GM19468 (cell line): ENCODE measurements at regions not wholly inside any gene's neighbourhood (a gene's known extent, or its start where the extent isn't known, plus 50 kb on each side); places are given as distances from the start of the nearest gene placed in this dataset.

Experiments
- ATAC-seq: cut with Tn5 transposase; IDR thresholded peaks from one replicate; pipeline ENCODE4 v1.9.1; 2021; ENCODE audit warnings: mild to moderate bottlenecking, moderate library complexity, moderate number of reproducible peaks; ENCODE audit not compliant: unreplicated experiment; ENCODE audit errors: extremely low read depth

GRCh38 chr1:4033713-4034112 lies 133.6 kb upstream of the C1orf174 start:
- ATAC-seq = no peak

GRCh38 chr1:4034318-4034887 lies 134.3 kb upstream of the C1orf174 start:
- no peak for ATAC-seq

- no peak for ATAC-seq
These were observed 144.9 kb upstream of the C1orf174 start for GRCh38 chr1:4044967-4045366.

GRCh38 chr1:4045397-4046010 lies 145.4 kb upstream of the C1orf174 start:
- ATAC-seq = no peak

- ATAC-seq = no peak
These were observed 146.9 kb upstream of the C1orf174 start for GRCh38 chr1:4046836-4047461.

- ATAC-seq = no peak
These were observed 147.6 kb upstream of the C1orf174 start for GRCh38 chr1:4047666-4048065.

- ATAC-seq = no peak
These were observed 148.0 kb upstream of the C1orf174 start for GRCh38 chr1:4048076-4048475.

GRCh38 chr1:4048921-4049320 lies 148.8 kb upstream of the C1orf174 start:
- ATAC-seq = no peak

GRCh38 chr1:4050998-4051397 lies 150.9 kb upstream of the C1orf174 start:
- no peak for ATAC-seq

GRCh38 chr1:4052657-4053056 lies 152.6 kb upstream of the C1orf174 start:
- ATAC-seq = no peak

- no peak for ATAC-seq
These were observed 153.2 kb upstream of the C1orf174 start for GRCh38 chr1:4053160-4053748.

- no peak for ATAC-seq
These were observed 153.7 kb upstream of the C1orf174 start for GRCh38 chr1:4053774-4054173.

- no peak for ATAC-seq
These were observed 155.4 kb upstream of the C1orf174 start for GRCh38 chr1:4055294-4055967.

- no peak for ATAC-seq
These were observed 156.3 kb upstream of the C1orf174 start for GRCh38 chr1:4056422-4056821.

- ATAC-seq = no peak
These were observed 156.9 kb upstream of the C1orf174 start for GRCh38 chr1:4056989-4057388.

GRCh38 chr1:4057603-4058002 lies 157.5 kb upstream of the C1orf174 start:
- no peak for ATAC-seq

GRCh38 chr1:4058122-4058521 lies 158.1 kb upstream of the C1orf174 start:
- no peak for ATAC-seq

GRCh38 chr1:4058706-4059105 lies 158.6 kb upstream of the C1orf174 start:
- ATAC-seq = no peak

GRCh38 chr1:4059270-4059669 lies 159.2 kb upstream of the C1orf174 start:
- ATAC-seq = no peak

GRCh38 chr1:4060850-4061249 lies 160.8 kb upstream of the C1orf174 start:
- ATAC-seq = no peak

- no peak for ATAC-seq
These were observed 161.5 kb upstream of the C1orf174 start for GRCh38 chr1:4061521-4062031.
